Body of pancreas (tissue), 4 donors: ENCODE measurements at regions not wholly inside any gene's neighbourhood (a gene's known extent, or its start where the extent isn't known, plus 50 kb on each side); places are given as distances from the start of the nearest gene placed in this dataset.
"Not testable (repeated sequence)": the region's sequence is repeated elsewhere in the genome, so short reads cannot be mapped to it uniquely, and the experiment has no call there.

Experiments used
- POLR2A ChIP-seq, 3 donors: fragments of 450-650 bp; IDR thresholded peaks; one replicate each; pipeline ENCODE4 v1.6.1; 2016; ENCODE audit warnings: antibody characterized with exemption in 3 of 3, mild to moderate bottlenecking in 2 of 3
- TF ChIP-seq, protein P1 (sequence below), 7 experiments: fragments of 450-650 bp in 4 of 7; fragments of 200-600 bp in 3 of 7; sonication (generic) in 3 of 7; IDR thresholded peaks; one replicate each; pipeline ENCODE4 v1.5.1; 2016 to 2019; ENCODE audit warnings: antibody characterized with exemption in 7 of 7

DNA sequence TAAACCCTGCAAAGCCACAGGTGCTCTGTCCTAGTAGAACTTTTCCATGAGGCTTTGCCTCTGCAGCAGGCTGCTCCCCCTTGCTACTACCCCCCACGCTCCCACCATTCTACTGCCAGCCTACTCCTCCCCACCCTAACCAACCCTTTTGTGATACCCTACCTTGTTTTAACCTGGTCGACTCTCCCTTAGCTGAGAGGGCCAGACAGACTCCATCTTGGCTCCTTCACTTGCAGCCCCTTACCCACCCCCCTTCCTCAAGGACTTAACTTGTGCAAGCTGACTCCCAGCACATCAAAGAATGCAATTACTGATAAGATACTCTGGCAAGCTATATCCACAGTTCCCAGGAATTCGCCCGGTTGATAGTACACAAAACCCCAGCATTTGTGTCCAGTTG is 267.9 kb downstream of the POTED start:
- TF ChIP-seq, protein P1, sequence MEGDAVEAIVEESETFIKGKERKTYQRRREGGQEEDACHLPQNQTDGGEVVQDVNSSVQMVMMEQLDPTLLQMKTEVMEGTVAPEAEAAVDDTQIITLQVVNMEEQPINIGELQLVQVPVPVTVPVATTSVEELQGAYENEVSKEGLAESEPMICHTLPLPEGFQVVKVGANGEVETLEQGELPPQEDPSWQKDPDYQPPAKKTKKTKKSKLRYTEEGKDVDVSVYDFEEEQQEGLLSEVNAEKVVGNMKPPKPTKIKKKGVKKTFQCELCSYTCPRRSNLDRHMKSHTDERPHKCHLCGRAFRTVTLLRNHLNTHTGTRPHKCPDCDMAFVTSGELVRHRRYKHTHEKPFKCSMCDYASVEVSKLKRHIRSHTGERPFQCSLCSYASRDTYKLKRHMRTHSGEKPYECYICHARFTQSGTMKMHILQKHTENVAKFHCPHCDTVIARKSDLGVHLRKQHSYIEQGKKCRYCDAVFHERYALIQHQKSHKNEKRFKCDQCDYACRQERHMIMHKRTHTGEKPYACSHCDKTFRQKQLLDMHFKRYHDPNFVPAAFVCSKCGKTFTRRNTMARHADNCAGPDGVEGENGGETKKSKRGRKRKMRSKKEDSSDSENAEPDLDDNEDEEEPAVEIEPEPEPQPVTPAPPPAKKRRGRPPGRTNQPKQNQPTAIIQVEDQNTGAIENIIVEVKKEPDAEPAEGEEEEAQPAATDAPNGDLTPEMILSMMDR (IDR thresholded peaks at IDR 0.05): not testable (repeated sequence)
- TF ChIP-seq POLR2A (IDR thresholded peaks at IDR 0.05): not testable (repeated sequence)
